Gastroesophageal sphincter (tissue), 3 donors: ENCODE measurements at regions not wholly inside any gene's neighbourhood (a gene's known extent, or its start where the extent isn't known, plus 50 kb on each side); places are given as distances from the start of the nearest gene placed in this dataset.

Experiments used
- CTCF ChIP-seq, 4 experiments: fragments of 200-600 bp in 2 of 4; fragments of 450-650 bp in 2 of 4; sonication (generic) in 1 of 4; IDR thresholded peaks; one replicate each; pipeline ENCODE4 v1.5.1; 2017 to 2019; ENCODE audit warnings: antibody characterized with exemption in 4 of 4, mild to moderate bottlenecking in 2 of 4, moderate library complexity in 2 of 4
- POLR2AphosphoS5 ChIP-seq: sonication (generic); formaldehyde crosslinking; IDR thresholded peaks from one replicate; pipeline ENCODE4 v1.6.1; 2017; ENCODE audit warnings: antibody characterized with exemption

GRCh38 chr22:19574247-19574646 lies 50.0 kb upstream of the CLDN5 start:
- TF ChIP-seq POLR2AphosphoS5, result no peak
- no peak for TF ChIP-seq CTCF (IDR thresholded peaks at IDR 0.05)
